RWPE2 (cell line): ENCODE measurements at regions not wholly inside any gene's neighbourhood (a gene's known extent, or its start where the extent isn't known, plus 50 kb on each side); places are given as distances from the start of the nearest gene placed in this dataset.
A peak's percentile ranks its signal among the peaks of the same experiment; 100 is the strongest.

Experiments used
- ATAC-seq: fragments of 200-7000 bp; cut with Tn5 transposase; 3 replicates; pipeline ENCODE4 v1.9.1; 2021; ENCODE audit warnings: low read depth
- DNase-seq: peaks from one replicate; pipeline ENCODE4 v3.0.0-alpha.2; 2020; ENCODE audit warnings: low spot score
- H3K27ac ChIP-seq: fragments of 450-650 bp; 2 replicates; pipeline ENCODE4 v1.5.1; 2017; ENCODE audit warnings: mild to moderate bottlenecking; ENCODE audit not compliant: poor library complexity, severe bottlenecking
- H3K27me3 ChIP-seq: fragments of 250-450 bp; sonication (Bioruptor Pico); 2 replicates; pipeline ENCODE4 v1.5.1; 2021; ENCODE audit warnings: mild to moderate bottlenecking, moderate library complexity; ENCODE audit not compliant: insufficient read depth, poor library complexity, severe bottlenecking
- H3K36me3 ChIP-seq: fragments of 250-450 bp; sonication (Bioruptor Pico); 2 replicates; pipeline ENCODE4 v1.5.1; 2020; ENCODE audit warnings: low read depth, mild to moderate bottlenecking, moderate library complexity
- H3K4me1 ChIP-seq: fragments of 250-450 bp; sonication (Bioruptor Pico); 2 replicates; pipeline ENCODE4 v1.5.1; 2021; ENCODE audit warnings: mild to moderate bottlenecking, moderate library complexity; ENCODE audit not compliant: insufficient read depth, poor library complexity, severe bottlenecking
- H3K4me3 ChIP-seq: fragments of 250-450 bp; sonication (Bioruptor Pico); 2 replicates; pipeline ENCODE4 v1.5.1; 2021; ENCODE audit warnings: mild to moderate bottlenecking, moderate library complexity; ENCODE audit not compliant: severe bottlenecking
- H3K9me3 ChIP-seq: fragments of 250-450 bp; sonication (Bioruptor Pico); 2 replicates; pipeline ENCODE4 v1.5.1; 2021; ENCODE audit warnings: mild to moderate bottlenecking, moderate library complexity; ENCODE audit not compliant: severe bottlenecking
- TF ChIP-seq, protein P1 (sequence below): fragments of 450-650 bp; IDR thresholded peaks from one replicate; pipeline ENCODE4 v1.5.1; 2017; ENCODE audit warnings: mild to moderate bottlenecking, moderate library complexity; ENCODE audit not compliant: poor library complexity, severe bottlenecking

DNA sequence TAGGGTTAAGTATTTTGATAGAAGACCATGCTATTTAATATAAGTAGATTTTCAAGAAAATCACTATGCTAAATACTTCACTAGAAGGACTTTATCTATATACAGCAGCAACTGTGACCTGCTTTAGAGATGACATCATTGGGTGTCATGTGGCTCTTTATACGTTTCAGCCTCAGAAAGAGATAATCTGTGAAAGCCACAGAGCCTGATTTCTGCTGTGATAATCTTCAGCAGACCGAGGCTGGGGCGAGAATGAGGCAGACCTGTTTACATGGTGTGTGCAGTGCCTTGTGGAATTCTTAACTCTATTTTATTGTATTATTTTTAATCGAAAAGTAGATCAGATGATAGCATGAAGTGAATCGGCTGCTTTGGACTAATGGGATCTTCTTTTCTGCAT, 471.2 kb downstream of the MFSD1 start:
- no peak for ATAC-seq
- no peak overlapping the region for H3K4me3 ChIP-seq
- no peaks in the 10 kb centered on the region for H3K4me1 ChIP-seq
- no peaks in the 10 kb centered on the region for H3K9me3 ChIP-seq
- no peaks in the 10 kb centered on the region for H3K27me3 ChIP-seq
- TF ChIP-seq, protein P1, sequence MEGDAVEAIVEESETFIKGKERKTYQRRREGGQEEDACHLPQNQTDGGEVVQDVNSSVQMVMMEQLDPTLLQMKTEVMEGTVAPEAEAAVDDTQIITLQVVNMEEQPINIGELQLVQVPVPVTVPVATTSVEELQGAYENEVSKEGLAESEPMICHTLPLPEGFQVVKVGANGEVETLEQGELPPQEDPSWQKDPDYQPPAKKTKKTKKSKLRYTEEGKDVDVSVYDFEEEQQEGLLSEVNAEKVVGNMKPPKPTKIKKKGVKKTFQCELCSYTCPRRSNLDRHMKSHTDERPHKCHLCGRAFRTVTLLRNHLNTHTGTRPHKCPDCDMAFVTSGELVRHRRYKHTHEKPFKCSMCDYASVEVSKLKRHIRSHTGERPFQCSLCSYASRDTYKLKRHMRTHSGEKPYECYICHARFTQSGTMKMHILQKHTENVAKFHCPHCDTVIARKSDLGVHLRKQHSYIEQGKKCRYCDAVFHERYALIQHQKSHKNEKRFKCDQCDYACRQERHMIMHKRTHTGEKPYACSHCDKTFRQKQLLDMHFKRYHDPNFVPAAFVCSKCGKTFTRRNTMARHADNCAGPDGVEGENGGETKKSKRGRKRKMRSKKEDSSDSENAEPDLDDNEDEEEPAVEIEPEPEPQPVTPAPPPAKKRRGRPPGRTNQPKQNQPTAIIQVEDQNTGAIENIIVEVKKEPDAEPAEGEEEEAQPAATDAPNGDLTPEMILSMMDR, result no peak
- no peak for DNase-seq
- no peak overlapping the region for H3K27ac ChIP-seq
- H3K36me3 ChIP-seq, result no peaks in the 10 kb centered on the region

- Histone ChIP-seq H3K4me1 (no peaks in the 10 kb centered on the region), H3K4me3 (no peak overlapping the region), H3K9me3 (no peaks in the 10 kb centered on the region), H3K36me3 (no peaks in the 10 kb centered on the region), H3K27me3 (no peaks in the 10 kb centered on the region), H3K27ac (no peak overlapping the region)
- TF ChIP-seq, protein P1, result no peak
- peak; percentile 51; the same call in 2 of the 3 replicates for ATAC-seq
- DNase-seq, result no peak
These were observed 471.8 kb downstream of the MFSD1 start for GRCh38 chr3:159273608-159274007.

DNA sequence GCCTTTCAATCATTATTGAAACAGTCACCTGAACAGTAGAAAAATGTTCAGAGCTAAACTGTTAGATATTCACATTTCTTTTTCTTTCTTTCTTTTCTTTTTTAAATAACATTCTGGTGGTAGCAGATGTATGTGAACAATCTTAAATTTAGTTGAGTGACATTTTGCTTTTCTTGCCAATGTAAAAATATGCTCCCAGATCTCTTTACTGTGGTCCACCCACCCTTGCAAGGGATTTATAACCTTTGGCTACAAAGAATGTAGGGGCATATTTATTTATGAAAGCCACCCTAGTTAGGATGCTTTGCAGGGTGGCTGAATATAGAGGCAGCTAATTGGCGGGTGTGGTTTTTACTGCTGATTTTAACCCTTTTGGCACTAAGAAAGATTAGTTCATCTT, 473.9 kb downstream of the MFSD1 start:
- Histone ChIP-seq H3K9me3 (no peaks in the 10 kb centered on the region), H3K27ac (no peak overlapping the region), H3K27me3 (no peaks in the 10 kb centered on the region), H3K36me3 (no peaks in the 10 kb centered on the region), H3K4me1 (no peaks in the 10 kb centered on the region), H3K4me3 (no peak overlapping the region)
- ATAC-seq (no peak), DNase-seq (no peak)
- TF ChIP-seq, protein P1, result no peak

DNA sequence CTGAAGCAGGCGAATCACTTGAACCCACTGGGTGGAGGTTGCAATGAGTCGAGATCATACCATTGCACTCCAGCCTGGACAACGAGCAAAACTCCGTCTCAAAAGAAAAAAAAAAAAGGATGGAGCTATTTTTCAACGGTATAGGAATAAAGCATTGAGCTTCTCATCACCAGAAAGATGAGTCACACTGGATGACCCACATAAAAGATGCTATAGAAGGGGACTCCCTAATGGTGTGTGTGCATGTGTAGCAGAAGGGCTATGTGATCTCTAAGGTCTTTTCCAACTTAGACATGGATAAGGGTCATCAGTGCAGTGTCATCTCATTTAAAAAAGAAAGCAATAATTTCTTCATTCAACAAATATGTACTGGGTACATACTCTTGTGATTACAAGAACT, 476.0 kb downstream of the MFSD1 start:
- TF ChIP-seq, protein P1, result no peak
- H3K36me3 ChIP-seq, result no peaks in the 10 kb centered on the region
- no peaks in the 10 kb centered on the region for H3K4me1 ChIP-seq
- no peak overlapping the region for H3K27ac ChIP-seq
- no peak overlapping the region for H3K4me3 ChIP-seq
- no peaks in the 10 kb centered on the region for H3K9me3 ChIP-seq
- H3K27me3 ChIP-seq, result no peaks in the 10 kb centered on the region
- ATAC-seq, result no peak
- DNase-seq, result no peak

GRCh38 chr3:159280386-159281191, 478.7 kb downstream of the MFSD1 start:
- TF ChIP-seq, protein P1, result no peak
- Histone ChIP-seq H3K36me3 (no peaks in the 10 kb centered on the region), H3K9me3 (no peaks in the 10 kb centered on the region), H3K27me3 (no peaks in the 10 kb centered on the region), H3K4me1 (no peaks in the 10 kb centered on the region), H3K4me3 (no peak overlapping the region), H3K27ac (no peak overlapping the region)
- no peak for DNase-seq
- no peak for ATAC-seq
